SK-N-MC (cell line): ENCODE measurements at regions not wholly inside any gene's neighbourhood (a gene's known extent, or its start where the extent isn't known, plus 50 kb on each side); places are given as distances from the start of the nearest gene placed in this dataset.

Experiments used
- DNase-seq: peaks from one replicate; pipeline ENCODE4 v3.0.0-alpha.2; 2011; ENCODE audit warnings: low read depth, low spot score
- H3K27ac ChIP-seq: fragments of 200-600 bp; sonication (generic); 2 replicates; pipeline ENCODE4 v1.5.1; 2016; ENCODE audit warnings: mixed run types
- H3K36me3 ChIP-seq: fragments of 200-600 bp; sonication (generic); 2 replicates; pipeline ENCODE4 v1.6.1; 2017; ENCODE audit warnings: antibody characterized with exemption, low read length, mixed read lengths; ENCODE audit not compliant: insufficient read depth
- H3K4me3 ChIP-seq: fragments of 200-600 bp; sonication (generic); 2 replicates; pipeline ENCODE4 v1.5.1; 2016
- H3K9ac ChIP-seq: fragments of 200-600 bp; sonication (generic); 2 replicates; pipeline ENCODE4 v1.8.0; 2017; ENCODE audit warnings: mixed run types, mixed read lengths; ENCODE audit not compliant: insufficient read length
- H3K9me3 ChIP-seq: fragments of 200-600 bp; sonication (generic); 2 replicates; pipeline ENCODE4 v1.6.1; 2017; ENCODE audit warnings: low read depth, mild to moderate bottlenecking, antibody characterized with exemption, low read length, moderate library complexity, mixed read lengths
- EZH2 ChIP-seq: fragments of 200-600 bp; sonication (generic); IDR thresholded peaks from one replicate; pipeline ENCODE4 v1.6.1; 2017; ENCODE audit warnings: antibody characterized with exemption
- FOXP2 ChIP-seq: optimal IDR thresholded peaks from 2 replicates; pipeline ENCODE3; 2011; ENCODE audit warnings: mild to moderate bottlenecking, moderate library complexity; ENCODE audit not compliant: insufficient read depth; ENCODE audit errors: extremely low read length, control extremely low read depth
- POLR2AphosphoS5 ChIP-seq: IDR thresholded peaks from 2 replicates; pipeline ENCODE4 v1.6.1; 2012; ENCODE audit warnings: mild to moderate bottlenecking, low read depth, low read length, borderline replicate concordance

DNA sequence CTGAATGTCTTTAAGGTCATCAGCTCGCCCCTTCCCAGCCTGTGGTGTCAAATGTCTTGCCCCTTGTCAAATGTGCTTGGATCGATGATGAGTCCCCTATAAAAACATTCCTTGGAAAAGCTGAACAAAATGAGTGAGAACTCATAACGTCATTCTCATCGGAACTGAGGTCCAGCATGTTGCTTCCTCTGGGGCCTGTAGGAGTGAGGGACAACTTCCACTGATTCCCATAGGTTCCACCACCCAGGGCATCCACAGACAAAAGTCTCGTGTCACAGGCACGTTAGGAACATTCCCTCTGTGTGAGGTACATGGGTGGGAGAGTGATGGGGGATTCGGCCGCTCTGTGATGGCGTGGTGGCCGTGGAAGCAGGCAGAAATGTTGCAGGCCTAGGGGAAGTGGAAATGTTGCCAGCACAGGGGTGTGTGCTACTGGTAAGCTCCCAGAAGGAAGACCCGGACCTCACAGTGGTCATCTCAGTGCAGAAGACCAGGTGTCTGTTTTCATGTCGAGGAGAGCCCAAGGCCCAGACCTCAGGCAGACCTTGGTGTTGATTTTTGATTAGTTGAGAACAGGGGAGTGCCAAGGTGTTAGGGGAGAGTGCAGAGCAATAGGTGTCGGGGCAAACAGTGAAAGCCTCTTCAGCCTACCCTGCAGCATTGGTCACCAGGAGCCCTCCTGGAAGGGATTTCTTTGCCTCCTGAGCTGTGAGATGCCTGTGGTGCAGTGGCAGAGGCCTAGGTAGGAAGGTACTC lies 96.8 kb downstream of the SNRPN start:
- Histone ChIP-seq H3K27ac (no peak overlapping the region), H3K36me3 (peaks cover 94% of the 10 kb centered on the region), H3K9ac (no peak overlapping the region), H3K9me3 (peaks cover 24% of the 10 kb centered on the region), H3K4me3 (no peak overlapping the region)
- TF ChIP-seq FOXP2 (no peak), POLR2AphosphoS5 (no peak), EZH2 (no peak)
- no peak for DNase-seq

DNA sequence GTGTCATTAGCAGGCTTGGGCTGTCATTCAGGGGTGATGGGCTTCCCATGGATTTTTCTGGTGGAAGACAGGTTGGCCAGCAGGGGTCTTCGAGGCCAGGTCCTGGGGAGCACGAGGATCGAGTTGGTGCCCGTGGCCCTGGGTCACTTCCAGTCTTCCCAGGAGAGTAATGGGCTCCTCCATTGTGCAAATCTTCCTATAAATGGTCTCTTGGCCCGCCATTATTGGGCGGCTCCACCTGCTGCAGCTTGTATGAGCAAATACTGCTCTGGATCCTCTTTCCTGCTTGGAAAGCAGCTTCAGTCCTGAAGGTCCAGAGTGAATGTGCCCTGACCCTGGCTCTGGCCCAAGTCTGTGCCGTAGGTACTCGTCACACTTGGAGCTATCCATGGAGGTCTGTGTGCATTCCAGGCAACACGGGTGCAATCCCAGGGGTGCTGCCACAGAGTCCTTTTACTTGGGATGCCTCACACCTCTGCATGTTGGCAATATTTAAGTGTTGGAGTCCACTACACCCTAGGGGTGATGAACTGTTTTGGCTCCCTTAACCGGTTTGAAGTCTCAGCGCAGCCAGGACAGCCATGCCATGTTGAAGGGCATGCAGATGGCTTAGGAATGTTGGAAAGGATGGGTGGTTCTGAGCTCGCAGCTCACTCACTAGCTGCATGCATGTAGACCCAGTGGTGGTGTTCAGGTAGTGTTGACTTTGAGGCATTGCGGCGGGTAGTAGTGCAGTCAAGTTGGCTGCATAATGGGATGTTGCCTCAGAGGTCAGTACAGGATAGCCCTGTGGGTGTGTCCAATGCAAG lies 97.6 kb downstream of the SNRPN start:
- Histone ChIP-seq H3K27ac (no peak overlapping the region), H3K9ac (no peak overlapping the region), H3K4me3 (no peak overlapping the region), H3K36me3 (peaks cover 94% of the 10 kb centered on the region), H3K9me3 (peaks cover 24% of the 10 kb centered on the region)
- TF ChIP-seq FOXP2 (no peak), EZH2 (no peak), POLR2AphosphoS5 (no peak)
- no peak for DNase-seq

GRCh38 chr15:25053000-25053815 lies 98.4 kb downstream of the SNRPN start:
- H3K36me3 ChIP-seq, result peaks cover 94% of the 10 kb centered on the region
- DNase-seq, result no peak
- no peak overlapping the region for H3K9ac ChIP-seq
- H3K27ac ChIP-seq, result no peak overlapping the region
- H3K4me3 ChIP-seq, result no peak overlapping the region
- peaks cover 26% of the 10 kb centered on the region for H3K9me3 ChIP-seq
- no peak for TF ChIP-seq EZH2
- no peak for TF ChIP-seq POLR2AphosphoS5
- TF ChIP-seq FOXP2, result no peak

- DNase-seq, result no peak
- no peak overlapping the region for H3K4me3 ChIP-seq
- TF ChIP-seq EZH2 (no peak), POLR2AphosphoS5 (no peak), FOXP2 (no peak)
- H3K9me3 ChIP-seq, result peaks cover 23% of the 10 kb centered on the region
- H3K27ac ChIP-seq, result no peak overlapping the region
- H3K9ac ChIP-seq, result no peak overlapping the region
- H3K36me3 ChIP-seq, result peaks cover 100% of the 10 kb centered on the region
Measured at GRCh38 chr15:25054329-25054728, 99.5 kb downstream of the SNRPN start.

DNA sequence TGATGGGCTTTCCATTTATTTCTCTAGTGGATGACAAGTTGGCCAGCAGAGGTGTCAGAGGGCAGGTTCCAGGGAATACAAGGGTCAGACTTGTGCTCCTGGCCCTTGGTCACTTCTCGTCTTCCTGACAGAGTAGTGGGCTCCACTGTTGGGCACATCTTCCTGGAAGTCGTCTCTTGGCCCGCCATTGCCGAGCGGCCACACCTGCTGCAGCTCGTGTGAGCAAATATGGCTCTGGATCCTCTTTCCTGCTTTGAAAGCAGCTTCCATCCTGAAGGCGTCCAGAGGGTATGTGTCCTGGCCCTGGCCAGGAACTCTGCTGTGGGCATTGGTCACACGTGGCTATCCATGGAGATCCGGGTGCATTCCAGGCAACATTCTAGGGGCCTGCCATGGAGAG lies 100.2 kb downstream of the SNRPN start:
- peaks cover 20% of the 10 kb centered on the region for H3K9me3 ChIP-seq
- DNase-seq, result no peak
- no peak overlapping the region for H3K4me3 ChIP-seq
- no peak overlapping the region for H3K27ac ChIP-seq
- H3K36me3 ChIP-seq, result peaks cover 100% of the 10 kb centered on the region
- TF ChIP-seq EZH2, result no peak
- TF ChIP-seq POLR2AphosphoS5, result no peak
- TF ChIP-seq FOXP2, result no peak
- no peak overlapping the region for H3K9ac ChIP-seq

GRCh38 chr15:25055356-25056068 lies 100.7 kb downstream of the SNRPN start:
- peaks cover 18% of the 10 kb centered on the region for H3K9me3 ChIP-seq
- no peak for DNase-seq
- no peak overlapping the region for H3K27ac ChIP-seq
- TF ChIP-seq POLR2AphosphoS5 (no peak), FOXP2 (no peak), EZH2 (no peak)
- peaks cover 100% of the 10 kb centered on the region for H3K36me3 ChIP-seq
- H3K4me3 ChIP-seq, result no peak overlapping the region
- no peak overlapping the region for H3K9ac ChIP-seq

DNA sequence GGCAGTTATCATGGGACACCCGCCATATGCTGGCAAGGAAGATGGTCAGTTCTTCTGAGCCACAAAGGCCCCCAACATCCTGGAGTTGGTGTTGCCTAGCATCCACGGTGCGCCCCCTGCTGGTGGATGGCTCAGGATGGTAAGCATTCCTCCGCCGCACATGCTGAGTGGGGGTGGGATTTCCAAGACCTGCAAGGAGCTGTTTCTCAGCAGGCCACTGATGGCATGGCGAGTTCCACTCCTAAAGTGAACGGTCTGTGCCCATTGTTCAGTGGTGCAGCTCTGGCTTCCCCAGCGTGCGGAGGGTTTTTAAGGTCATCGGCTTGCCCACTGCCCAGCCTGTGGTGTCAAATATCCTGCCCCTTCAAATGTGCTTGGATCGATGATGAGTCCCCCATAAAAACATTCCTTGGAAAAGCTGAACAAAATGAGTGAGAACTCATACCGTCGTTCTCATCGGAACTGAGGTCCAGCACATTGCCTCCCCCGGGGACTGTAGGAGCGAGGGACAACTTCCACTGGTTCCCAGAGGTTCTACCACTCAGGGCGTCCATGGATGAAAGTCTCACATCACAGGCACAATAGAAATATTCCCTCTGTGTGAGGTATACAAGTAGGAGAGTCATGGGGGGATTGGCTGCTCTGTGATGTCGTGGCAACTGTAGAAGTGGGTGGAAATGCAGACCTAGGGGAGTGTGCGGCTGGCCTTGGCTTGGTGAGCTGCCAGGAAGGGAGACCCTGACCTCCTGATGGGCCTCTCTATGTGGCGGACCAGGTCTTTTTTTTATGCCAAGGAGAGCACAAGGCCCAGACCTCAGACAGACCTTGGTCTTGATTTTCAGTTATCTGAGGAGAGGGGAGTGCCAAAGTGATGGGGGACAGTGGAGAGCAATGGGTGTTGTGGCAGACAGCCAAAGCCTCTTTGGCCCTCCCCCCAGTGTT lies 102.0 kb downstream of the SNRPN start:
- Histone ChIP-seq H3K9ac (no peak overlapping the region), H3K27ac (no peak overlapping the region), H3K4me3 (no peak overlapping the region), H3K9me3 (peaks cover 17% of the 10 kb centered on the region), H3K36me3 (peaks cover 100% of the 10 kb centered on the region)
- TF ChIP-seq FOXP2 (no peak), POLR2AphosphoS5 (no peak), EZH2 (no peak)
- no peak for DNase-seq
